ENCODE measurements at regions not wholly inside any gene's neighbourhood (a gene's known extent, or its start where the extent isn't known, plus 50 kb on each side); places are given as distances from the start of the nearest gene placed in this dataset.

GRCh38 chr1:219299420-219299819 is 125.7 kb downstream of the LYPLAL1 start:
- intact Hi-C loops (cut with DNase I): no loop called here
- DNase-seq (ENCODE audit: low spot score): no peak

GRCh38 chr1:219298571-219299148 is 125.0 kb downstream of the LYPLAL1 start:
- DNase-seq (ENCODE audit: low spot score): no peak
- intact Hi-C loops (cut with DNase I): no loop called here

GRCh38 chr1:219296430-219297355 is 123.0 kb downstream of the LYPLAL1 start:
- DNase-seq (ENCODE audit: low spot score): no peak
- intact Hi-C loops (cut with DNase I): no loop called here

- DNase-seq (ENCODE audit: low spot score): no peak
- intact Hi-C loops (cut with DNase I): no loop called here
Observed at GRCh38 chr1:219294251-219294650, 120.6 kb downstream of the LYPLAL1 start.

GRCh38 chr1:219293410-219293809 is 119.7 kb downstream of the LYPLAL1 start:
- intact Hi-C loops (cut with DNase I): no loop called here
- no peak for DNase-seq (ENCODE audit: low spot score)

GRCh38 chr1:219292999-219293398 is 119.3 kb downstream of the LYPLAL1 start:
- no peak for DNase-seq (ENCODE audit: low spot score)
- intact Hi-C loops (cut with DNase I): no loop called here

GRCh38 chr1:219292341-219292740 is 118.7 kb downstream of the LYPLAL1 start:
- no peak for DNase-seq (ENCODE audit: low spot score)
- intact Hi-C loops (cut with DNase I): no loop called here

GRCh38 chr1:219289171-219289570 is 115.5 kb downstream of the LYPLAL1 start:
- intact Hi-C loops (cut with DNase I): no loop called here
- no peak for DNase-seq (ENCODE audit: low spot score)

- DNase-seq (ENCODE audit: low spot score): no peak
- intact Hi-C loops (cut with DNase I): no loop called here
Observed at GRCh38 chr1:219283541-219283940, 109.9 kb downstream of the LYPLAL1 start.

- no peak for DNase-seq (ENCODE audit: low spot score)
- intact Hi-C loops (cut with DNase I): no loop called here
Observed at GRCh38 chr1:219281831-219282230, 108.2 kb downstream of the LYPLAL1 start.

GRCh38 chr1:219279017-219279770 is 105.5 kb downstream of the LYPLAL1 start:
- no peak for DNase-seq (ENCODE audit: low spot score)
- intact Hi-C loops (cut with DNase I): no loop called here

- intact Hi-C loops (cut with DNase I): no loop called here
Observed at GRCh38 chr1:219278288-219278687, 104.6 kb downstream of the LYPLAL1 start.

GRCh38 chr1:219277304-219278105 is 103.8 kb downstream of the LYPLAL1 start:
- DNase-seq (ENCODE audit: low spot score): no peak
- intact Hi-C loops (cut with DNase I): no loop called here

More at GRCh38 chr1:219278288-219278687, 104.6 kb downstream of the LYPLAL1 start:
- no peak for DNase-seq (ENCODE audit: low spot score)

GRCh38 chr1:219276049-219276738 is 102.5 kb downstream of the LYPLAL1 start:
- no peak for DNase-seq (ENCODE audit: low spot score)
- intact Hi-C loops (cut with DNase I): no loop called here

GRCh38 chr1:219273088-219273686 is 99.5 kb downstream of the LYPLAL1 start:
- DNase-seq (ENCODE audit: low spot score): no peak
- intact Hi-C loops (cut with DNase I): no loop called here

- no peak for DNase-seq (ENCODE audit: low spot score)
- intact Hi-C loops (cut with DNase I): no loop called here
Observed at GRCh38 chr1:219271818-219272535, 98.3 kb downstream of the LYPLAL1 start.

GRCh38 chr1:219269171-219269570 is 95.5 kb downstream of the LYPLAL1 start:
- no peak for DNase-seq (ENCODE audit: low spot score)
- intact Hi-C loops (cut with DNase I): no loop called here

GRCh38 chr1:219266524-219266923 is 92.8 kb downstream of the LYPLAL1 start:
- DNase-seq (ENCODE audit: low spot score): no peak
- intact Hi-C loops (cut with DNase I): no loop called here

All from cardiac septum (tissue), 1 donor.